ENCODE measurements at regions not wholly inside any gene's neighbourhood (a gene's known extent, or its start where the extent isn't known, plus 50 kb on each side); places are given as distances from the start of the nearest gene placed in this dataset.

GRCh38 chr3:168613151-168613550, 517.4 kb upstream of the GOLIM4 start:
- TF ChIP-seq EP300 (IDR thresholded peaks at IDR 0.05) (no peak), POLR2A (IDR thresholded peaks at IDR 0.05) (no peak), POLR2AphosphoS5 (IDR thresholded peaks at IDR 0.05) (no peak), CTCF (IDR thresholded peaks at IDR 0.05) (no peak)
- H3K4me1 ChIP-seq = no peaks in the 10 kb centered on the region
- no peak overlapping the region for H3K4me3 ChIP-seq
- no peak for DNase-seq (ENCODE audit: low spot score in 2 of 2)
- H3K9me3 ChIP-seq = no peaks in the 10 kb centered on the region
- WGBS = 71% methylated on average over 5 of the region's 5 CpGs
- H3K27ac ChIP-seq = no peak overlapping the region
- no peaks in the 10 kb centered on the region for H3K27me3 ChIP-seq
- H3K36me3 ChIP-seq = no peaks in the 10 kb centered on the region

- no peak for DNase-seq (ENCODE audit: low spot score in 2 of 2)
These were observed 516.9 kb upstream of the GOLIM4 start for GRCh38 chr3:168612671-168613070.

DNA sequence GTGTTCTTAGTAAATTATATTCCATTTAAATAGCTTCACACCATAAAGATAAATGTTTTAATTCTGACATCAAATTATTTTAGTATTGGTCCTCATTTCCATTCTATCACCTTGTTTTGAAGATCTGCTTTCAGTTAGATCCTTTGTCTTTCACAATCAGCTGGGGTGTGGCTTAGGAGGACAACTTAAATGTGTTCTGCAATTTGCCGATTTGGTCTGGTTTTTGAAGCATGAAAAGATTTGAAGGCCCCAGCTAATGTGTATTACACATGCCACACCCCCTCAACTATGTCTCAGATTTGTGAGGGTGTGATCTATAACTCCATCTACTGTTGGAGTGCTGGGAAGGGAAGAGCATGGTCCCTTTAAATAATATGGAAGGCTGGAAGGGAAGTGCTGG, 516.1 kb upstream of the GOLIM4 start:
- WGBS = 93% methylated on average over 1 of the region's 1 CpG
- no peaks in the 10 kb centered on the region for H3K27me3 ChIP-seq
- no peaks in the 10 kb centered on the region for H3K36me3 ChIP-seq
- no peak for DNase-seq (ENCODE audit: low spot score in 2 of 2)
- H3K27ac ChIP-seq = no peak overlapping the region
- H3K4me3 ChIP-seq = no peak overlapping the region
- no peaks in the 10 kb centered on the region for H3K9me3 ChIP-seq
- TF ChIP-seq POLR2A (IDR thresholded peaks at IDR 0.05) (no peak), CTCF (IDR thresholded peaks at IDR 0.05) (no peak), POLR2AphosphoS5 (IDR thresholded peaks at IDR 0.05) (no peak), EP300 (IDR thresholded peaks at IDR 0.05) (no peak)
- H3K4me1 ChIP-seq = no peaks in the 10 kb centered on the region

More at GRCh38 chr3:168612671-168613070, 516.9 kb upstream of the GOLIM4 start:
- Histone ChIP-seq H3K4me1 (no peaks in the 10 kb centered on the region), H3K4me3 (no peak overlapping the region), H3K27ac (no peak overlapping the region), H3K36me3 (no peaks in the 10 kb centered on the region), H3K9me3 (no peaks in the 10 kb centered on the region), H3K27me3 (no peaks in the 10 kb centered on the region)
- TF ChIP-seq POLR2AphosphoS5 (IDR thresholded peaks at IDR 0.05) (no peak), EP300 (IDR thresholded peaks at IDR 0.05) (no peak), CTCF (IDR thresholded peaks at IDR 0.05) (no peak), POLR2A (IDR thresholded peaks at IDR 0.05) (no peak)
- WGBS = 75% methylated on average over 4 of the region's 5 CpGs

DNA sequence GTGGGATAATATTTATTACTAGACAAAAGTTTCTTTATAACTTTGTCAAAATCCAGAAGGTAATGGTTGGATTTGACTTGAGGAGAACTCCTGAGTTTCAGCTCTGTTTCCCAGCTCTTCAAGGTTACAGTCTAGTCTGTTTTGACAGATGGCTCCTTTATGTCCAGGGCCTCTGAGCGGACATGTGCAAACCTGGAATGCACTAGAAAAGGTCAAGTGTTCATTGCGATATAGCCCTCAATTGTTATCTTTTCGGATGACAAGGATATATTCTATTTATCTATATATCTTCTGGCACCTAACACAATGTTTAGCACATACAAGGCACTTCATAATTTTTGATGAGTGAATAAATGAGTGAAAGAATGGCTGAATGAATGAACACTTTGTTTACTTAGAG, 513.2 kb upstream of the GOLIM4 start:
- no peak for TF ChIP-seq CTCF (IDR thresholded peaks at IDR 0.05)
- no peak for TF ChIP-seq POLR2A (IDR thresholded peaks at IDR 0.05)
- TF ChIP-seq EP300 (IDR thresholded peaks at IDR 0.05) = no peak
- TF ChIP-seq POLR2AphosphoS5 (IDR thresholded peaks at IDR 0.05) = no peak
- DNase-seq (ENCODE audit: low spot score in 2 of 2) = no peak
- Histone ChIP-seq H3K36me3 (no peaks in the 10 kb centered on the region), H3K4me1 (no peaks in the 10 kb centered on the region), H3K27ac (no peak overlapping the region), H3K27me3 (no peaks in the 10 kb centered on the region), H3K4me3 (no peak overlapping the region), H3K9me3 (no peaks in the 10 kb centered on the region)
- 89% methylated on average over 3 of the region's 3 CpGs for WGBS

DNA sequence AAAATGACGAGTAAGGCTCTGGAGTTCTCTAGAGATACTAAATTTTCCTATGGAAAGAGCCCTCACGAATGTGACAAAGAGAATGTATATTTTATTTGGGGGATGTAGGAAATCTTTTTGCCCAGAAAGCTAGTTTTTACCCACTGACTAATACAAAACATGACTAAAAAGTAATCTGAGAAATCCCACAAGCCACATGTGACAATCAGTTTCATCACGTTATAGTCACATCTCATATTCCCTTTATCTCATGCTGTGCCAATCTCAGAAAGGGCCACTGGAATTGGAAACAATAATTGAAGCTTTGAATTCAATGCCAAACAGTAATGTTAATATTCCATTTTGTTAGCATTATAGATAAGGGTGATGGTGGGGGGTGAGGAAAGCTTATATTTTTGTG, 509.0 kb upstream of the GOLIM4 start:
- Histone ChIP-seq H3K27ac (no peak overlapping the region), H3K36me3 (no peaks in the 10 kb centered on the region), H3K9me3 (no peaks in the 10 kb centered on the region), H3K4me1 (no peaks in the 10 kb centered on the region), H3K4me3 (no peak overlapping the region), H3K27me3 (no peaks in the 10 kb centered on the region)
- no peak for DNase-seq (ENCODE audit: low spot score in 2 of 2)
- 75% methylated on average over 3 of the region's 3 CpGs for WGBS
- TF ChIP-seq POLR2A (IDR thresholded peaks at IDR 0.05) (no peak), CTCF (IDR thresholded peaks at IDR 0.05) (no peak), POLR2AphosphoS5 (IDR thresholded peaks at IDR 0.05) (no peak), EP300 (IDR thresholded peaks at IDR 0.05) (no peak)

All from suprapubic skin (tissue), 4 donors.